Osteocyte (in vitro differentiated cells): ENCODE measurements at regions not wholly inside any gene's neighbourhood (a gene's known extent, or its start where the extent isn't known, plus 50 kb on each side); places are given as distances from the start of the nearest gene placed in this dataset.
"Not testable (repeated sequence)": the region's sequence is repeated elsewhere in the genome, so short reads cannot be mapped to it uniquely, and the experiment has no call there.

ENCODE experiments used
- DNase-seq: peaks from one replicate; pipeline ENCODE4 v3.0.0; 2021; ENCODE audit warnings: mixed read lengths; ENCODE audit not compliant: unreplicated experiment; ENCODE audit errors: extremely low spot score
- H3K27ac Mint-ChIP-seq: one replicate; pipeline ENCODE4 v1.8.0; 2021; ENCODE audit warnings: mild to moderate bottlenecking, mixed read lengths; ENCODE audit not compliant: unreplicated experiment
- H3K27me3 Mint-ChIP-seq: one replicate; pipeline ENCODE4 v1.8.0; 2021; ENCODE audit warnings: mixed read lengths; ENCODE audit not compliant: unreplicated experiment
- H3K36me3 Mint-ChIP-seq: one replicate; pipeline ENCODE4 v1.8.0; 2021; ENCODE audit warnings: mixed read lengths; ENCODE audit not compliant: unreplicated experiment
- H3K4me1 Mint-ChIP-seq: one replicate; pipeline ENCODE4 v1.8.0; 2021; ENCODE audit warnings: mixed read lengths; ENCODE audit not compliant: unreplicated experiment
- H3K4me3 Mint-ChIP-seq: one replicate; pipeline ENCODE4 v1.8.0; 2021; ENCODE audit warnings: mild to moderate bottlenecking, moderate library complexity, mixed read lengths; ENCODE audit not compliant: unreplicated experiment
- H3K9me3 Mint-ChIP-seq: one replicate; pipeline ENCODE4 v1.8.0; 2021; ENCODE audit warnings: mixed read lengths; ENCODE audit not compliant: unreplicated experiment
- TF ChIP-seq, protein P1 (sequence below): fragments of 200-600 bp; sonication (generic); IDR thresholded peaks from 2 replicates; pipeline ENCODE4 v1.5.0; 2021; ENCODE audit warnings: antibody characterized with exemption, mild to moderate bottlenecking, moderate library complexity

DNA sequence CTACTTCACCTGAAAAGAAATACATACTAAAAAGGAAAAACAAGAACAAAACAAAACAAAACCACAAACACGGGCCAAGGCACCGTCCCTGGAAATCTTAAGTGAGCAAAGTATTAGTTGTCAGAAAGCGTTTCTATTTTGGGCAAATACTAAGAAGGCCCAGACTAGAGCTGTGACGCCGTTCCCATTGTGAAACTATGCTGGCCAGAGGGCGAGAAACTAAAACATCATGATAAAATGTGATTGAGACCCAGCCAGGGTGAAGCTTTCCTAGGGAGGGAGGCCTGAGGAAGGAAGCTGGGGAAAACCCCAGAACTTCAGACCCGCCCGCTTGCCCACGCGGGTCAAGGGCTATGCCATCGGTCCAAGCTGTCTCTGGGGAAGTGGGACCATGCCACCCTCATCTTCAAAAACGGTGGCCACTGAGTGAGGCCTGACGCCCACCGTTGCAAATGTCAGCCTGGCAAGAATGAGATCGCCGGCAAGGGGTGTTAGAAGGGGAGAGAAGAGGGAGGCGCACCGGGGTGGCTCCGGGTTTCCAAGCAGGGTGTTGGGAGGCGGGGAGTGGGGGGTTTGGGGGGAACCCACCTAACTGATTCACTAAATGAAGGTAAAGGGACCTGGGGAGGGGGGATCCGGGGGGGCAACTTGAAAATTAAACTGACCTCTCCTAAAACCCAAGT is 1950.9 kb upstream of the DEFB115 start:
- Mint-ChIP-seq H3K27me3 (no peaks in the 10 kb centered on the region), H3K36me3 (peaks cover 2% of the 10 kb centered on the region), H3K4me3 (no peak overlapping the region), H3K27ac (no peak overlapping the region), H3K4me1 (no peaks in the 10 kb centered on the region), H3K9me3 (peaks cover 45% of the 10 kb centered on the region)
- DNase-seq: no peak
- TF ChIP-seq, protein P1, sequence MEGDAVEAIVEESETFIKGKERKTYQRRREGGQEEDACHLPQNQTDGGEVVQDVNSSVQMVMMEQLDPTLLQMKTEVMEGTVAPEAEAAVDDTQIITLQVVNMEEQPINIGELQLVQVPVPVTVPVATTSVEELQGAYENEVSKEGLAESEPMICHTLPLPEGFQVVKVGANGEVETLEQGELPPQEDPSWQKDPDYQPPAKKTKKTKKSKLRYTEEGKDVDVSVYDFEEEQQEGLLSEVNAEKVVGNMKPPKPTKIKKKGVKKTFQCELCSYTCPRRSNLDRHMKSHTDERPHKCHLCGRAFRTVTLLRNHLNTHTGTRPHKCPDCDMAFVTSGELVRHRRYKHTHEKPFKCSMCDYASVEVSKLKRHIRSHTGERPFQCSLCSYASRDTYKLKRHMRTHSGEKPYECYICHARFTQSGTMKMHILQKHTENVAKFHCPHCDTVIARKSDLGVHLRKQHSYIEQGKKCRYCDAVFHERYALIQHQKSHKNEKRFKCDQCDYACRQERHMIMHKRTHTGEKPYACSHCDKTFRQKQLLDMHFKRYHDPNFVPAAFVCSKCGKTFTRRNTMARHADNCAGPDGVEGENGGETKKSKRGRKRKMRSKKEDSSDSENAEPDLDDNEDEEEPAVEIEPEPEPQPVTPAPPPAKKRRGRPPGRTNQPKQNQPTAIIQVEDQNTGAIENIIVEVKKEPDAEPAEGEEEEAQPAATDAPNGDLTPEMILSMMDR: no peak

DNA sequence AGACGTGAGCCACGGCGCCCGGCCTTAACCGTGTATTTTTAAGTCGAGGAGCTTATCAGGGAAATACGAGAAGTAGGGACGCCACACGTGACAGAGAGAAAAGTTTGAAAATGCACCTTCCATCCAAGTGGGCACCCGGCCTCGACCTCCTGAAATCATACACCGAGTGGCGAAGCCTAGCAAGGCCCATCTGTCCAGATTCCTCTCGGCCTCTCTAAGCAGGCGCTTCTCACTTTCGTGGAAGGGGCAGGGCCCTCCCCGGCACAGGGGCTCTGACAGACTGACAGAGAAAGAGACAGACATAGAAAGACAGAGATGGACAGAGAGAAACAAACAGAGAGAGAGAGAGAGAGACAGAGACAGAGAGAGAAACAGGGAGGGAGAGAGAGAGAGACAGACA is 1950.0 kb upstream of the DEFB115 start:
- not testable (repeated sequence) for H3K36me3 Mint-ChIP-seq, DNase-seq, H3K27ac Mint-ChIP-seq, H3K4me1 Mint-ChIP-seq, H3K27me3 Mint-ChIP-seq, H3K4me3 Mint-ChIP-seq
- H3K9me3 Mint-ChIP-seq: peaks cover 51% of the 10 kb centered on the region

GRCh38 chr20:29308956-29309355 is 1948.5 kb upstream of the DEFB115 start:
- not testable (repeated sequence) for H3K36me3 Mint-ChIP-seq

DNA sequence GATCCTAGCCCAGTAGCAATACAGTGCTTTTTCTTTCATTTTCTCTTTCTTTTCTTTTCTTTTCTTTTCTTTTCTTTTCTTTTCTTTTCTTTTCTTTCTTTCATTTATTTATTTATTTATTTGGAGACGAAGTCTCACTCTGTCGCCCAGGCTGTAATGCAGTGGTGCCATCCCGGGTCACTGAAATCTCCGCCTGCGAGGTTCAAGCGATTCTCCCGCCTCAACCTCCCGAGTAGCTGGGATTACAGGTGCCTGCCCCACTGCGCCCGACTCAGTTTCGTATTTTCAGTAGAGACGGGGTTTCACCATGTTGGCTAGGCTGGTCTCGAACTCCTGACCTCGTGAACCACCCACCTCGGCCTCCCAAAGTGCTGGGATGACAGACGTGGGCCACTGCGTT is 1948.0 kb upstream of the DEFB115 start:
- H3K4me3 Mint-ChIP-seq, H3K36me3 Mint-ChIP-seq, H3K27ac Mint-ChIP-seq, DNase-seq, H3K27me3 Mint-ChIP-seq, H3K4me1 Mint-ChIP-seq: not testable (repeated sequence)
- peaks cover 52% of the 10 kb centered on the region for H3K9me3 Mint-ChIP-seq

More at GRCh38 chr20:29308956-29309355, 1948.5 kb upstream of the DEFB115 start:
- DNase-seq, H3K4me3 Mint-ChIP-seq, H3K4me1 Mint-ChIP-seq, H3K27me3 Mint-ChIP-seq, H3K27ac Mint-ChIP-seq: not testable (repeated sequence)
- peaks cover 50% of the 10 kb centered on the region for H3K9me3 Mint-ChIP-seq

- not testable (repeated sequence) for H3K4me1 Mint-ChIP-seq, H3K27ac Mint-ChIP-seq, H3K4me3 Mint-ChIP-seq, H3K36me3 Mint-ChIP-seq, DNase-seq, H3K27me3 Mint-ChIP-seq
- H3K9me3 Mint-ChIP-seq: peaks cover 41% of the 10 kb centered on the region
Observed at GRCh38 chr20:29311046-29311445, 1946.4 kb upstream of the DEFB115 start.

GRCh38 chr20:29312679-29313078 is 1944.8 kb upstream of the DEFB115 start:
- not testable (repeated sequence) for H3K4me1 Mint-ChIP-seq, H3K4me3 Mint-ChIP-seq, H3K27me3 Mint-ChIP-seq, H3K27ac Mint-ChIP-seq, H3K36me3 Mint-ChIP-seq, DNase-seq
- peaks cover 45% of the 10 kb centered on the region for H3K9me3 Mint-ChIP-seq

DNA sequence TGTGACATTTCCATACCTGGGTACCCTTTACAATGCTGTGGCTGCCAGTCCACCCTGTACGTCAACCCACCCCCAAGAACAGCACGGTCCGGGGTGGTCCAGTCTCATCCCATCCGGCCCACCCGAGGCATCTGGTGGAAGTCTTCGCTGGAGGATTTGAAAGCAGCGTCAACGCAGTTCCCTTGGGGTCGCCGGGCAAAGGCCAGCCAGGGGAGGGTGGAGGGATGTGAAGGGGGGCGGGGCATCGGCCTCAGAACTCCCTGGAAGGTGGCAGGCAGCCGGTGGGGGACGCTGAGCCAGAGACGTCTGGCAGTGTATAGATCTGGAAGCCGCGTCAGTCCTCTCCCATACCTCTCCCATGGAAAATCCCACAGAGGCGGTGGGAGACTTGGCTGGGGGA is 1944.0 kb upstream of the DEFB115 start:
- Mint-ChIP-seq H3K36me3 (no peaks in the 10 kb centered on the region), H3K27ac (no peak overlapping the region), H3K4me1 (no peaks in the 10 kb centered on the region), H3K9me3 (peaks cover 43% of the 10 kb centered on the region), H3K4me3 (no peak overlapping the region), H3K27me3 (no peaks in the 10 kb centered on the region)
- TF ChIP-seq, protein P1: no peak
- no peak for DNase-seq
